Lower leg skin (tissue), 3 donors: ENCODE measurements at regions not wholly inside any gene's neighbourhood (a gene's known extent, or its start where the extent isn't known, plus 50 kb on each side); places are given as distances from the start of the nearest gene placed in this dataset.

Source experiments
- POLR2A ChIP-seq, 2 donors: fragments of 450-650 bp; IDR thresholded peaks; one replicate each; pipeline ENCODE4 v1.6.1; 2016 to 2017; ENCODE audit warnings: antibody characterized with exemption in 2 of 2, mild to moderate bottlenecking in 1 of 2, moderate library complexity in 1 of 2
- TF ChIP-seq, protein P1 (sequence below), 3 donors: fragments of 450-650 bp; IDR thresholded peaks; one replicate each; pipeline ENCODE4 v1.5.1; 2016; ENCODE audit warnings: antibody characterized with exemption in 3 of 3, mild to moderate bottlenecking in 3 of 3, moderate library complexity in 2 of 3

DNA sequence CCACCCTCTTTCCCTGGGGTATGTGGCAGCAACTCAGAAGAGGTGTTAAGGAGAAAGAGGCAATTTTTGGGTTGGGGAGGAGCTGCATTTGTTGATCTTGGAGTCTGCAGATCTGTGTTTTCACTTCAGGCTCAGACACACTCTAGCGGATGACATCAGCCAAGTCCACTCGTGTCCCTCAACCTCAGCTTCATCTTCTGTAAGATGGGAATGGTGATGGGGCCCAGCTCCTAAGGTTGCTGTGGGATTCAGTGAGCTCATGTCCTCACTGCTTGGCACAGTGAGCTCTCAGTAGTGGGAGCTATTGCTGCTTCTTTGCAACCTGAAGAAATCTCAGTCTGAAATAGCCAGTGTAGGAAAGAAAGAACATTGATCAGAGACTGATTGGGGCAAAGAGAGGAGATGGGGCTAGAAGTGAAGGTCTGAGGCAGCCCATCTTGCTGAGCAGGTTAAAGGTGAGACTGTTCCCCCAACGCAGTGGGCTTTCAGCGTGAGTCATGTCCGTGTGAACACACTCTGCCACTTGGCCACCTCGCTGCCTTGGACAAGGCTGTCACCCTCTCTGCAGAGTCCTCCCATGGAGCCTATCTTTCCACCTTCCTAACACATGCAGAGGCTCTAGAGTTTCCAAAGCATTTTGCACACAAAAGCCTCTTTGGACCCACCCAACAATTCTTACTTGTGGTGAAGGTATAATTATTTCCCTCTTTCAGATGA is 56.0 kb upstream of the CITED4 start:
- TF ChIP-seq, protein P1, sequence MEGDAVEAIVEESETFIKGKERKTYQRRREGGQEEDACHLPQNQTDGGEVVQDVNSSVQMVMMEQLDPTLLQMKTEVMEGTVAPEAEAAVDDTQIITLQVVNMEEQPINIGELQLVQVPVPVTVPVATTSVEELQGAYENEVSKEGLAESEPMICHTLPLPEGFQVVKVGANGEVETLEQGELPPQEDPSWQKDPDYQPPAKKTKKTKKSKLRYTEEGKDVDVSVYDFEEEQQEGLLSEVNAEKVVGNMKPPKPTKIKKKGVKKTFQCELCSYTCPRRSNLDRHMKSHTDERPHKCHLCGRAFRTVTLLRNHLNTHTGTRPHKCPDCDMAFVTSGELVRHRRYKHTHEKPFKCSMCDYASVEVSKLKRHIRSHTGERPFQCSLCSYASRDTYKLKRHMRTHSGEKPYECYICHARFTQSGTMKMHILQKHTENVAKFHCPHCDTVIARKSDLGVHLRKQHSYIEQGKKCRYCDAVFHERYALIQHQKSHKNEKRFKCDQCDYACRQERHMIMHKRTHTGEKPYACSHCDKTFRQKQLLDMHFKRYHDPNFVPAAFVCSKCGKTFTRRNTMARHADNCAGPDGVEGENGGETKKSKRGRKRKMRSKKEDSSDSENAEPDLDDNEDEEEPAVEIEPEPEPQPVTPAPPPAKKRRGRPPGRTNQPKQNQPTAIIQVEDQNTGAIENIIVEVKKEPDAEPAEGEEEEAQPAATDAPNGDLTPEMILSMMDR (IDR thresholded peaks at IDR 0.05): no peak
- TF ChIP-seq POLR2A (IDR thresholded peaks at IDR 0.05): no peak
